ENCODE measurements at regions not wholly inside any gene's neighbourhood (a gene's known extent, or its start where the extent isn't known, plus 50 kb on each side); places are given as distances from the start of the nearest gene placed in this dataset.

GRCh38 chr20:7596541-7596940 is 343.7 kb downstream of the HAO1 start:
- Histone ChIP-seq H4K5ac (ENCODE audit: low read depth, low read length) (no peak overlapping the region), H3K4me1 (ENCODE audit: control insufficient read depth, insufficient read depth, low read length) (no peaks in the 10 kb centered on the region), H3K9me1 (ENCODE audit: insufficient read depth, low read length) (no peaks in the 10 kb centered on the region), H3K9ac (ENCODE audit: low read depth, low read length) (no peak overlapping the region), H3K79me1 (ENCODE audit: low read depth in 1 of 2, low read length in 2 of 2) (no peaks in the 10 kb centered on the region), H2BK20ac (ENCODE audit: low read depth, low read length) (no peak overlapping the region), H2AK9ac (replicated peaks; ENCODE audit: low read depth, low read length, poor library complexity) (no peak overlapping the region), H2BK5ac (ENCODE audit: low read depth, low read length, poor library complexity, severe bottlenecking) (no peak overlapping the region), H3K4me3 (ENCODE audit: insufficient read depth, low read depth, low read length) (no peak overlapping the region), H4K20me1 (ENCODE audit: insufficient read depth, low read length) (no peaks in the 10 kb centered on the region), H3K56ac (ENCODE audit: extremely low read depth, insufficient read depth, low read length) (no peak overlapping the region), H3K18ac (ENCODE audit: low read depth, low read length) (no peak overlapping the region), H3K14ac (replicated peaks; ENCODE audit: low read depth, low read length) (no peak overlapping the region), H3K27me3 (ENCODE audit: control insufficient read depth, insufficient read depth, low read length) (no peaks in the 10 kb centered on the region), H2BK120ac (ENCODE audit: low read depth, low read length) (no peak overlapping the region), H2AK5ac (ENCODE audit: low read depth, low read length) (no peak overlapping the region), H4K8ac (ENCODE audit: low read depth in 2 of 2, low read length in 2 of 2) (no peak overlapping the region), H3K9me3 (ENCODE audit: control insufficient read depth, insufficient read depth, low read length) (no peaks in the 10 kb centered on the region; the same call in 1 of the 2 replicates), H3K23ac (ENCODE audit: low read depth, low read length) (no peak overlapping the region), H3K4me2 (ENCODE audit: low read depth, low read length) (no peak overlapping the region), H3K36me3 (ENCODE audit: control insufficient read depth, insufficient read depth, low read length) (no peaks in the 10 kb centered on the region), H2AFZ (replicated peaks; ENCODE audit: low read length, poor library complexity) (no peak overlapping the region), H4K91ac (ENCODE audit: insufficient read depth, low read depth, low read length) (no peak overlapping the region), H2BK15ac (ENCODE audit: low read depth, low read length) (no peak overlapping the region), H3K27ac (ENCODE audit: insufficient read depth, low read length) (no peak overlapping the region), H3K4ac (ENCODE audit: low read depth, low read length) (no peak overlapping the region)
- intact Hi-C loops (cut with micrococcal nuclease) (no loop called here), in situ Hi-C loops (cut with MboI; ENCODE audit: low sequenced_read_pairs) (no loop called here), dilution Hi-C loops (cut with HindIII; ENCODE audit: low sequenced_read_pairs, unreplicated experiment) (no loop called here)
- POLR2A ChIA-PET (ENCODE audit: unreplicated experiment) = no interaction called here
- CTCF ChIA-PET = no interaction called here
- BruUV-seq (replicated peaks) = no TSS peak
- TF ChIP-seq MXI1 (IDR thresholded peaks at IDR 0.05; ENCODE audit: borderline replicate concordance, low read depth, low read length) = no peak
- no peak for TF ChIP-seq CHD1 (IDR thresholded peaks at IDR 0.05; ENCODE audit: low read depth, low read length)
- TF ChIP-seq, protein P1, sequence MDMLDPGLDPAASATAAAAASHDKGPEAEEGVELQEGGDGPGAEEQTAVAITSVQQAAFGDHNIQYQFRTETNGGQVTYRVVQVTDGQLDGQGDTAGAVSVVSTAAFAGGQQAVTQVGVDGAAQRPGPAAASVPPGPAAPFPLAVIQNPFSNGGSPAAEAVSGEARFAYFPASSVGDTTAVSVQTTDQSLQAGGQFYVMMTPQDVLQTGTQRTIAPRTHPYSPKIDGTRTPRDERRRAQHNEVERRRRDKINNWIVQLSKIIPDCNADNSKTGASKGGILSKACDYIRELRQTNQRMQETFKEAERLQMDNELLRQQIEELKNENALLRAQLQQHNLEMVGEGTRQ (IDR thresholded peaks at IDR 0.05; ENCODE audit: low read depth, low read length) = no peak
- TF ChIP-seq CEBPB (IDR thresholded peaks at IDR 0.05; ENCODE audit: low read depth, low read length) = no peak
- no peak for TF ChIP-seq SMC3 (IDR thresholded peaks at IDR 0.05; ENCODE audit: low read depth, low read length)
- TF ChIP-seq MAFK (IDR thresholded peaks at IDR 0.05; ENCODE audit: low read depth, low read length) = no peak
- TF ChIP-seq CTCF (conservative IDR thresholded peaks at IDR 0.05; ENCODE audit: low read depth, low read length) = no peak
- TF ChIP-seq RFX5 (IDR thresholded peaks at IDR 0.05; ENCODE audit: low read depth, low read length) = no peak
- TF ChIP-seq MAZ (IDR thresholded peaks at IDR 0.05; ENCODE audit: borderline replicate concordance, low read depth, low read length) = no peak
- no peak for TF ChIP-seq NFE2L2 (IDR thresholded peaks at IDR 0.05; ENCODE audit: low read depth, low read length)
- TF ChIP-seq RAD21 (IDR thresholded peaks at IDR 0.05; ENCODE audit: low read length) = no peak
- TF ChIP-seq BHLHE40 (IDR thresholded peaks at IDR 0.05; ENCODE audit: low read depth, low read length) = no peak
- TF ChIP-seq RCOR1 (IDR thresholded peaks at IDR 0.05; ENCODE audit: insufficient replicate concordance, low read length) = no peak
- DNase-seq = no peak
- WGBS, 2 experiments (ENCODE audit: extremely low coverage in 2 of 2, insufficient read length in 1 of 2) = no CpG with 5 or more reads among the region's 3 CpGs
- ATAC-seq (ENCODE audit: low read depth) = no peak
